Hepatocyte (in vitro differentiated cells): ENCODE measurements at regions not wholly inside any gene's neighbourhood (a gene's known extent, or its start where the extent isn't known, plus 50 kb on each side); places are given as distances from the start of the nearest gene placed in this dataset.

Experiments used
- DNase-seq: peaks from one replicate; pipeline ENCODE4 v3.0.0-alpha.2; 2016; ENCODE audit warnings: low spot score
- H2AFZ ChIP-seq: fragments of 200-600 bp; sonication (generic); 2 replicates; pipeline ENCODE4 v1.6.0; 2016; ENCODE audit warnings: antibody characterized with exemption, mild to moderate bottlenecking
- H3K27ac ChIP-seq: fragments of 200-600 bp; sonication (generic); 2 replicates; pipeline ENCODE4 v1.5.1; 2016; ENCODE audit warnings: mild to moderate bottlenecking
- H3K27me3 ChIP-seq: fragments of 200-600 bp; sonication (generic); 2 replicates; pipeline ENCODE4 v1.6.1; 2016
- H3K36me3 ChIP-seq: fragments of 200-600 bp; sonication (generic); replicated peaks from 2 replicates; pipeline ENCODE4 v1.5.1; 2016; ENCODE audit warnings: low read depth; ENCODE audit not compliant: insufficient read depth
- H3K4me1 ChIP-seq: fragments of 200-600 bp; sonication (generic); 2 replicates; pipeline ENCODE4 v1.5.1; 2016; ENCODE audit warnings: mild to moderate bottlenecking, moderate library complexity; ENCODE audit not compliant: insufficient read depth
- H3K4me2 ChIP-seq: fragments of 200-600 bp; sonication (generic); 2 replicates; pipeline ENCODE4 v1.6.0; 2016
- H3K4me3 ChIP-seq: fragments of 200-600 bp; sonication (generic); 2 replicates; pipeline ENCODE4 v1.5.1; 2016; ENCODE audit warnings: mild to moderate bottlenecking
- H3K79me2 ChIP-seq: fragments of 200-600 bp; sonication (generic); 2 replicates; pipeline ENCODE4 v1.6.0; 2017; ENCODE audit warnings: mild to moderate bottlenecking
- H3K9me2 ChIP-seq: fragments of 200-600 bp; sonication (generic); replicated peaks from 2 replicates; pipeline ENCODE4 v1.6.0; 2017; ENCODE audit warnings: mild to moderate bottlenecking; ENCODE audit not compliant: insufficient read depth
- H3K9me3 ChIP-seq: fragments of 200-600 bp; sonication (generic); 2 replicates; pipeline ENCODE4 v1.5.1; 2016; ENCODE audit warnings: low read depth, mild to moderate bottlenecking
- H4K20me1 ChIP-seq: fragments of 200-600 bp; sonication (generic); 2 replicates; pipeline ENCODE4 v1.6.0; 2016; ENCODE audit warnings: mild to moderate bottlenecking; ENCODE audit not compliant: insufficient read depth, poor library complexity, severe bottlenecking
- EZH2 ChIP-seq: fragments of 200-600 bp; sonication (generic); IDR thresholded peaks from 2 replicates; pipeline ENCODE4 v1.6.1; 2016; ENCODE audit warnings: antibody characterized with exemption, mild to moderate bottlenecking, borderline replicate concordance
- EZH2phosphoT487 ChIP-seq: fragments of 200-600 bp; sonication (generic); IDR thresholded peaks from one replicate; pipeline ENCODE4 v1.6.1; 2018; ENCODE audit warnings: antibody characterized with exemption, mild to moderate bottlenecking, low read depth, moderate library complexity; ENCODE audit not compliant: unreplicated experiment, severe bottlenecking
- WGBS: methylation state at CpG from one replicate; pipeline ENCODE4 v1.1.6; 2016; ENCODE audit warnings: low lambda C conversion rate; ENCODE audit errors: missing lambda C conversion rate; 5-methylcytosine and 5-hydroxymethylcytosine counted together
- TF ChIP-seq, protein P1 (sequence below): fragments of 200-600 bp; sonication (generic); IDR thresholded peaks from 2 replicates; pipeline ENCODE4 v1.5.1; 2016; ENCODE audit warnings: antibody characterized with exemption, mild to moderate bottlenecking; ENCODE audit not compliant: poor library complexity

GRCh38 chr4:181949704-181950312 is 293.4 kb upstream of the TENM3 start:
- H2AFZ ChIP-seq, result no peak overlapping the region
- no peak overlapping the region for H3K4me3 ChIP-seq
- no peak overlapping the region for H3K4me2 ChIP-seq
- no peak overlapping the region for H3K27ac ChIP-seq
- DNase-seq, result no peak
- no peaks in the 10 kb centered on the region for H3K79me2 ChIP-seq
- no peaks in the 10 kb centered on the region for H3K36me3 ChIP-seq
- 74% methylated on average over 6 of the region's 6 CpGs for WGBS
- no peaks in the 10 kb centered on the region for H3K9me3 ChIP-seq
- H4K20me1 ChIP-seq, result no peaks in the 10 kb centered on the region
- no peaks in the 10 kb centered on the region for H3K4me1 ChIP-seq
- TF ChIP-seq EZH2phosphoT487, result no peak
- TF ChIP-seq EZH2, result no peak
- TF ChIP-seq, protein P1, sequence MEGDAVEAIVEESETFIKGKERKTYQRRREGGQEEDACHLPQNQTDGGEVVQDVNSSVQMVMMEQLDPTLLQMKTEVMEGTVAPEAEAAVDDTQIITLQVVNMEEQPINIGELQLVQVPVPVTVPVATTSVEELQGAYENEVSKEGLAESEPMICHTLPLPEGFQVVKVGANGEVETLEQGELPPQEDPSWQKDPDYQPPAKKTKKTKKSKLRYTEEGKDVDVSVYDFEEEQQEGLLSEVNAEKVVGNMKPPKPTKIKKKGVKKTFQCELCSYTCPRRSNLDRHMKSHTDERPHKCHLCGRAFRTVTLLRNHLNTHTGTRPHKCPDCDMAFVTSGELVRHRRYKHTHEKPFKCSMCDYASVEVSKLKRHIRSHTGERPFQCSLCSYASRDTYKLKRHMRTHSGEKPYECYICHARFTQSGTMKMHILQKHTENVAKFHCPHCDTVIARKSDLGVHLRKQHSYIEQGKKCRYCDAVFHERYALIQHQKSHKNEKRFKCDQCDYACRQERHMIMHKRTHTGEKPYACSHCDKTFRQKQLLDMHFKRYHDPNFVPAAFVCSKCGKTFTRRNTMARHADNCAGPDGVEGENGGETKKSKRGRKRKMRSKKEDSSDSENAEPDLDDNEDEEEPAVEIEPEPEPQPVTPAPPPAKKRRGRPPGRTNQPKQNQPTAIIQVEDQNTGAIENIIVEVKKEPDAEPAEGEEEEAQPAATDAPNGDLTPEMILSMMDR, result no peak
- no peaks in the 10 kb centered on the region for H3K9me2 ChIP-seq
- no peaks in the 10 kb centered on the region for H3K27me3 ChIP-seq

- Histone ChIP-seq H3K79me2 (no peaks in the 10 kb centered on the region), H3K9me3 (no peaks in the 10 kb centered on the region), H4K20me1 (no peaks in the 10 kb centered on the region), H3K27ac (no peak overlapping the region), H2AFZ (no peak overlapping the region), H3K36me3 (no peaks in the 10 kb centered on the region), H3K4me3 (no peak overlapping the region), H3K9me2 (no peaks in the 10 kb centered on the region), H3K27me3 (no peaks in the 10 kb centered on the region), H3K4me1 (no peaks in the 10 kb centered on the region), H3K4me2 (no peak overlapping the region)
- no peak for DNase-seq
- TF ChIP-seq EZH2phosphoT487 (no peak), EZH2 (no peak)
- TF ChIP-seq, protein P1, result no peak
- WGBS, result 91% methylated on average over 6 of the region's 6 CpGs
Observed at GRCh38 chr4:181950372-181951127, 292.7 kb upstream of the TENM3 start.

- H3K9me2 ChIP-seq, result no peaks in the 10 kb centered on the region
- no peak overlapping the region for H3K4me2 ChIP-seq
- H3K79me2 ChIP-seq, result no peaks in the 10 kb centered on the region
- 96% methylated on average over 3 of the region's 3 CpGs for WGBS
- H3K9me3 ChIP-seq, result no peaks in the 10 kb centered on the region
- DNase-seq, result no peak
- no peak overlapping the region for H3K27ac ChIP-seq
- H3K4me3 ChIP-seq, result no peak overlapping the region
- H3K27me3 ChIP-seq, result no peaks in the 10 kb centered on the region
- H4K20me1 ChIP-seq, result no peaks in the 10 kb centered on the region
- TF ChIP-seq EZH2, result no peak
- TF ChIP-seq EZH2phosphoT487, result no peak
- TF ChIP-seq, protein P1, result no peak
- H3K36me3 ChIP-seq, result no peaks in the 10 kb centered on the region
- no peak overlapping the region for H2AFZ ChIP-seq
- H3K4me1 ChIP-seq, result no peaks in the 10 kb centered on the region
Observed at GRCh38 chr4:181951265-181951664, 291.9 kb upstream of the TENM3 start.
